GM12878 (cell line): ENCODE measurements at regions not wholly inside any gene's neighbourhood (a gene's known extent, or its start where the extent isn't known, plus 50 kb on each side); places are given as distances from the start of the nearest gene placed in this dataset.
A peak's percentile ranks its signal among the peaks of the same experiment; 100 is the strongest.

Experiments
- FOS ChIP-seq: IDR thresholded peaks from 3 replicates; pipeline ENCODE4 v1.6.1; 2011; ENCODE audit warnings: borderline replicate concordance; ENCODE audit not compliant: insufficient read length; ENCODE audit errors: extremely low read depth
- IRF3 ChIP-seq: fragments of 450-650 bp; IDR thresholded peaks from 2 replicates; pipeline ENCODE4 v1.6.1; 2014; ENCODE audit warnings: mild to moderate bottlenecking
- IRF4 ChIP-seq: IDR thresholded peaks from 2 replicates; pipeline ENCODE4 v1.6.1; 2011; ENCODE audit warnings: low read depth, low read length
- KLF5 ChIP-seq: fragments of 450-650 bp; IDR thresholded peaks from 2 replicates; pipeline ENCODE4 v1.6.1; 2014; ENCODE audit warnings: mild to moderate bottlenecking; ENCODE audit not compliant: partially characterized antibody
- NR2C1 ChIP-seq: fragments of 450-650 bp; IDR thresholded peaks from 2 replicates; pipeline ENCODE4 v1.6.1; 2017; ENCODE audit warnings: antibody characterized with exemption, mild to moderate bottlenecking, moderate library complexity
- PAX5 ChIP-seq: IDR thresholded peaks from 2 replicates; pipeline ENCODE4 v1.6.1; 2011; ENCODE audit warnings: low read depth, low read length, borderline replicate concordance
- PKNOX1 ChIP-seq: fragments of 450-650 bp; IDR thresholded peaks from 2 replicates; pipeline ENCODE4 v1.6.1; 2016; ENCODE audit warnings: mild to moderate bottlenecking
- POLR2AphosphoS2 ChIP-seq: IDR thresholded peaks from 2 replicates; pipeline ENCODE4 v1.6.1; 2011; ENCODE audit warnings: low read depth, mild to moderate bottlenecking, low read length, improper control_type of control experiment, moderate library complexity
- RELB ChIP-seq: fragments of 450-650 bp; IDR thresholded peaks from 2 replicates; pipeline ENCODE4 v1.6.1; 2017; ENCODE audit warnings: low read depth, mild to moderate bottlenecking, moderate library complexity
- SIX5 ChIP-seq: IDR thresholded peaks from 2 replicates; pipeline ENCODE4 v1.6.1; 2011; ENCODE audit warnings: mild to moderate bottlenecking, low read depth, low read length, moderate library complexity; ENCODE audit not compliant: severe bottlenecking
- TBL1XR1 ChIP-seq: IDR thresholded peaks from 2 replicates; pipeline ENCODE4 v1.6.1; 2012; ENCODE audit warnings: low read depth, low read length, improper control_type of control experiment
- USF1 ChIP-seq: IDR thresholded peaks from 2 replicates; pipeline ENCODE4 v1.6.1; 2011; ENCODE audit warnings: borderline replicate concordance, low read depth, mild to moderate bottlenecking, moderate library complexity, mixed read lengths, low read length; ENCODE audit not compliant: insufficient read depth; ENCODE audit errors: extremely low read length
- ZBTB4 ChIP-seq: fragments of 450-650 bp; formaldehyde crosslinking; IDR thresholded peaks from 2 replicates; pipeline ENCODE4 v1.4.0; 2022; ENCODE audit warnings: mild to moderate bottlenecking, moderate library complexity
- ZNF274 ChIP-seq: IDR thresholded peaks from one replicate; pipeline ENCODE4 v1.8.0; 2011; ENCODE audit not compliant: insufficient read length, insufficient read depth

GRCh38 chr2:155145758-155146229 lies 447.3 kb downstream of the KCNJ3 start (continued):
- TF ChIP-seq NR2C1 (no peak), POLR2AphosphoS2 (no peak), SIX5 (no peak), IRF4 (peak; percentile 71), IRF3 (no peak), PAX5 (peak; percentile 93), PKNOX1 (peak; percentile 51; the same call in 1 of the 2 replicates), ZBTB4 (CRISPR knock-in tag) (no peak), TBL1XR1 (peak; percentile 98), FOS (no peak), ZNF274 (no peak), KLF5 (peak; percentile 86), RELB (peak; percentile 91; the same call in 1 of the 2 replicates), USF1 (no peak)
